ENCODE measurements at regions not wholly inside any gene's neighbourhood (a gene's known extent, or its start where the extent isn't known, plus 50 kb on each side); places are given as distances from the start of the nearest gene placed in this dataset.

- TF ChIP-seq CTCF (conservative IDR thresholded peaks at IDR 0.05; ENCODE audit: low read depth, low read length) (no peak), EZH2 (IDR thresholded peaks at IDR 0.05; ENCODE audit: borderline replicate concordance, low read depth, low read length, poor library complexity, severe bottlenecking) (no peak)
Observed at GRCh38 chr4:110364911-110365520, 110.9 kb upstream of the ENPEP start.

Measured in A673 (cell line).